ENCODE measurements at regions not wholly inside any gene's neighbourhood (a gene's known extent, or its start where the extent isn't known, plus 50 kb on each side); places are given as distances from the start of the nearest gene placed in this dataset.
A peak's percentile ranks its signal among the peaks of the same experiment; 100 is the strongest.
"Not testable (repeated sequence)": the region's sequence is repeated elsewhere in the genome, so short reads cannot be mapped to it uniquely, and the experiment has no call there.

DNA sequence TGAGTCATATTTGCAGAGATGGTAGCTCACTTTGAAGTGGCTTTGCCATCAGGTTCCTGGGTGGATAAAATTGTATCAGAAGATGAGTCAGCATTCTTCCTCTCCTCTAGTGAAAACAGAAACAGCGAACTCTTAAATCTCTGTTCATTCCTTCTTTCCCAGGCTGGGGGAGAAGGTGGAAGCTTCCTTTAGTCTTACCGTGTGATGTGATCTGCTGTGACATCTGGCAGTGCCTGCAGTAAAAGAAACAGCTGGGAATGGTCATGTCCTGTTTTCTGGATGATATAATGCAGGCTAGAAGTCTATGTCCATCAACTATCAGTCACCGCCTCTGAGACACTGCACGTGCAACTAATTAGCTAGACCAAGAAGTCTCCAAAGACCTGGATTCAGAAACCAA is 171.6 kb downstream of the VAPA start:
- no peak for DNase-seq (ENCODE audit: low read depth, low spot score)

DNA sequence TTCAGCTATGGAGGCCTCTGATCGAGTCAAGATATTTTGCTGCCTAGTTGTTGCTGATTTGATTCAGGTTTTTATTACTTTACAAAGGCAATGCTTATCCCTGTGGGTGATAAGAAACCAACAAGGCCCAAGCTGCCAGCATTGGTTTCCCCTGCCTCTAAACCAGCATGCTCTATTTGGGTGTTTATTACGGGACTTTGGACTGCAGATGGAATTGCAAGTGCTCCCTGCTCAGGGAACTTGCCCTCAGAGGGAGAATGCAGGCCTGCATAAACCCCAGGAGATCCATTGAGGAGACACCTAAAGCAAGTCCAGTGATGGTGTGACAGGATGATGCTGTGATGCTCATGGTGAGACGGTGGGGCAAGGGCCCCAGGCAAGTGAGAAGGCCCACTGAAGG is 172.1 kb downstream of the VAPA start:
- DNase-seq (ENCODE audit: low read depth, low spot score), result no peak

DNA sequence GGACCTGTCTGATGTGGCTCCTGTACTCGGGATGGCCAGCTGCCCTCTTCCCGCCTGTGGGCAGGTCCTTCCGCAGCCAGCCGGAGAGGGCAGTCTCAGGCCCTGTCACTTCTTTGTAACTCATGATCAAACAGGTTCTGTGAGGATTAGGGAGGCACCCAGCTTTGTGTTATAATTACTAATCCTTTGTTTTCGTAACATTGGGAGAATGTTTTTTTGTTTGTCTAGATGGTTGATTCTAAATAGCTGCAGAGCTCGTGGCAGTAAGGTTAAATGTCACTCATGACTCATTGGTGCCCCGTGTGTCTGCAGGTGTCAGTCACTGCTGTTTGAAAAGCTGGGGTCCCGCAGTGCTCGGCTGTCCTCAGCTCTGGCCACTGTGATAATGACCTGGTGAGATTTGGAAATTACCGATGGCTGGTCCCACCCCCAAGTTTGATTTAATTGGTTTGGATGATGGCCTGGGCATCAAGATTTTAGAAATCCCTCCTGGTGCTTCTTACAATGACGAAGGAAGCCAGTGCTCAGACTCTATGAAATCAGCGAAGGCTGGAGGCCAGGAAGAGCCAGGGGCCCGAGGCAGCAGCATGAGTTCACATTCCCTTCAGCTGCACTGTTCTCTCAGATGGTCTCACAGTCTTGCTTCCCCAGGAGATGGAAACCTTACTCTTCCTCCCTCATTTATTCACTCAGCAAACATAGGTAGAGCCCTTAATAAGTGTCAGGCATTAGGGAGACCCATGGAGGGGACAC is 172.8 kb downstream of the VAPA start:
- no peak for DNase-seq (ENCODE audit: low read depth, low spot score)

DNA sequence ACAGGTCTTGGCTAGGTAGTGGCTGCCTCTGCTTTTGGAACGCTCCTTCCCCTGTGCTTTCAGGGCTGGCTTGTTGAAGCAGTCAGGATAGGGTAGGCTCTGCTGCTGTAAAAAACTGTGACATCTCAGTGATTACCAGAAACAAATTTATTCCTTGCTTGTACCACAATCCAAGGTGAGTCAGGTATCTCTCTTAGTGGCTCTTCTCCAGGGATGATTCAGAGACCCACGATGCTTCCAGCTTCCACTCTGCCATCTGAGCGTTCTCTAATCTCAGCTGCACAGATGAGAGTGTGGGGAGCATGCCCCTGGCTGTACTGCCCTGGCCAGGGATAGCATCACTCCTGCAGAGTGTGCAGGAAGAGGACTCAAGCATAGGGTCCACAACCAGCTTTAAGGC is 174.9 kb downstream of the VAPA start:
- no peak for DNase-seq (ENCODE audit: low read depth, low spot score)

DNA sequence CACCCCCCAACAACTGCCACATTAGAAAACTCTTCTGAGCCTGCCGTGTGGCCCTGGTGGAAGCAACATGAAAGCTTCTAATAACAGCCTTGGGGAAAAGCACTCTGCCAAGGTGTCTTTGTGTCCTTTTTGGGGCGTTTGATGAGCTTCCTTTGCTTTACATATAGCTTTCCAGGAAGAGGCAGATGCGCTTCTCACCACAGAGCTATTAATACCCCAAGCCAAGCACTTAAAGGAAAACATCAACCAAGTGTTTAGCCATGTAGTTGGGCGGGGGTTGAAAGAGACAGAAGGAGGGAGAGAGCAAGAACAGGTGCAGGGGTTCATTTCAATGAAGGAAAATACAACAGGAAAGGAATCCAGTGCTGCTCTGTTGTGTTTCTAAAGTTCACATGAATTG is 176.1 kb downstream of the VAPA start:
- no peak for DNase-seq (ENCODE audit: low read depth, low spot score)

DNA sequence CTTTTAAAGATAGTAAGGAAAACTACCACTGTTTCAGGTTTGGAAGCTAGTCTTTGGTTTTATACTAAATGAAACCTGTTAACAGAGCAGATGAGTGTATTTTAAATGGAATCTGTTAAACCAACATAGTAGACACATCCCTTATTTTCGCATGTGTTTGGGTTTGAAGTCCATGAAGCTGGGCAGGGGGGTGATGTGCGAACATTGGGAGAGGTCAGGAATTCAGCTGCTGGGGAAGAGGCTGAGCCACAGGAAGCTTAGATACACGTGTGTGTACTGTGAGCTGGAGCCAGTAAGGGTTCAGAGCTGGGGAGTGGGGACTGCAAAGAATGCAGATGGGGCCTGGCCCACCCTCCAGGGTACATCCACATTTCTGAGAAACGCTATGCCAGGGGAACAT is 176.9 kb downstream of the VAPA start:
- DNase-seq (ENCODE audit: low read depth, low spot score), result no peak

DNA sequence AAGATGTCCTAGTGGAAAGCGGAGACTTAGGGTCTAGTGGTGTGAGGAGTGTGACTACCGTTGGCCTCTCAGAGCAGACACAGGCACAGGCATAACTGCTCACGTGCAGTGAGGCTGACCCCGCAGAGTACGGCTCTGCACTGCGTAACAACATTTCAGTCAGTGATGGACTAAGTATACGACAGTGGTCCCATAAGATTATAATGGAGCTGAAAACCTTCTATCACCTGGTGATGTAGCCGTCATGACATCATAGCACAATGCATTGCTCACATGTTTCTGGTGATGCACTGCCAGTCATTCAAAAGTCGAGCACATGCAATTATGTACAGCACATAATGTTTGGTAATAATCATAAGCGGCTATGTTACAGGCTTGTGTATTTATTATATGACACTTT is 179.6 kb downstream of the VAPA start:
- no peak for DNase-seq (ENCODE audit: low read depth, low spot score)

DNA sequence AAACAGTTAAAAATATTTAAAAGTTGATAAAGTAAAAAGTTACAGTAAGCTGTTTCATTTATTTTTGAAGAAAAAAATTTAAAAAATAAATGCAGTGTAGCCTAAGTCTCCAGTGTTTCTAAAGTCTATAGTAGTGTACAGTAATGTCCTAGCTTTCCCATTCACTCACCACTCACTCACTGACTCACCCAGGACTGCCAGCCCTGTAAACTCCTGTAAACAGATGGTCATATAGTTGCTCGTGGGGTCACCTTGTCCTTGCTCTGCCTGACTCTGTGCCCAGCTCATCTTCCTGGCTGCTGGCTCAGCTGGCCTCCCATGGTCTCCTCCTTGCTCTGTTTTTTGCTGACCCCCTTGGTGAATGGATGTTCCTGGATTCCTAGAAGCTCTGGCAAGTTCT is 180.3 kb downstream of the VAPA start:
- DNase-seq (ENCODE audit: low read depth, low spot score), result no peak

DNA sequence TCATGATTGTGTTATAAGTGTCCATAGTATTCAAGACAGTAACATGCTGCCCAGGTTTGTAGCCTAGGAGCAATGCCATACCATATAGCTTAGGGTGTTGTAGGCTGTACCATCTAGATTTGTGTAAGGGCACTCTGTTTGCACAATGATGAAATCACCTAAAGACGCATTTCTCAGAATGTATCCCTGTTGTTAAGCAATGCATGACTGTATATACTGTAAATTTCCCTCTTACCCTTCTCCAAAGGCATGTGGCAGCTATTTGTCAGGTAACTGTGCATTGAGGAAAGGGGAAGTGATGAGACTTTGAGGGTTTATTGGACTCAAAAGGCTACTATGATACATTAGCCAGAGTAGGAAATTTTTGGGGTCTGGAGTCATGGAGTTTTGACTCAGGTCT is 180.8 kb downstream of the VAPA start:
- no peak for DNase-seq (ENCODE audit: low read depth, low spot score)

DNA sequence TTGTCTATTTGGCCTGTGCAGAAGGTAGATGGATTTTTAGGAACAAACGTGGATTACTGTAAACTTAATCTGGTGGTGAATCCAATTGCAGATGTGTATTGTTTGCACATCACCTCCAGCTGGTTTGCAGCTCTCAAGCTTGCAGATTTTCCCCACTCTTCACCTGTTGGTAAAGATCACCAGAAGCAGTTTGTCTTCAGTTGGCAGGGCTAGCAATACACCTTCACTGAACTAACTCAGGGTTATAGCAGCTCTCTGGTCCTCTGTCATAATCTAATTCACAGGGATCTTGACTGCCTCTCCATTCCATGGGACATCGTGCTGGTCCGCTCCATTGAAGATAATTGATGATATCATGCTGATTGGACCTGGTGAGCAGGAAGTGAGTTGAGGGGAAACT is 181.5 kb downstream of the VAPA start:
- no peak for DNase-seq (ENCODE audit: low read depth, low spot score)

DNA sequence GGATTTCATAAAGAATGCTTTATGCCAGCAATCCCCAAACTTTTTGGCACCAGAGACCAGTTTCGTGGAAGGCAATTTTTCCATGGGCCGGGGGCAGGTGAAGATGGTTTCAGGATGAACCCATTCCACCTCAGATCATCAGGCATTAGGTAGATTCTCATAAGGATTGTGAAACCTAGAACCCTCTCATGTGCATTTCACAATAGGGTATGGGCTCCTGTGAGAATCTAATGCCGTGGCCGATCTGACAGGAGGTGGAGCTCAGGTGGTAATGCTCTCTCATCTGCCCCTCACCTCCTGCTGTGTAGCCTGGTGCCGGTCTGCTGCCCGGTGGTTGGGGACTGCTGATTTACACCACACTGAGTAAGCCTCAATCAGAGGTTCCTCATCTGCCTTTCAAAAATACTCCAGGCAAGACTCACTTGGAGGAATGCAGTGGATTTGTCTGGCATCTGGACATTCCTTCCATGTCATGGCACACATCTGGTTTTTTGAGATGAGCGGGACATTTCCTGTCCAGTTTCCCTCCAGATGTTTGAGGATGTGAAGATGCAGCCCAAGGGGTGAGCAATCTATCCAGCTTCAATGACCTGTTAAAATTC is 185.8 kb downstream of the VAPA start:
- no peak for DNase-seq (ENCODE audit: low read depth, low spot score)

DNA sequence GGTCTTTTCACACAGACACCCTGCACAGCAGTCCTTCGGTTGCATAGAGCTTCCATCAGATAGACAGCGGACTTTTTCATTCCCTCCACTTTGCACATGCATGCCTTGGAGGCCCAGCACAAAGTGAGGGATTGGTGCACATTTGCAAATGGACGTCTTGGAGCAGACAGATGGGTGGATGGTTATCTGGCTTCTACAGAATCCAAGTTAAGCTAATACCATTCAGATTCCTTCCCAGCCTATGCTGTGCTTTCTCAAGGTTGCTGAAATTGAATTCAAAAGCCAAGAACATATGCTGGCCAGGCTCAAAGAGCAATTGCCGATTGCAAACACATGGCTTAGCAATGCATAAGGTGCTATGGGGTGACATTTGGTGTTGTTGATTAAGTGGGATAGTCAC is 186.4 kb downstream of the VAPA start:
- DNase-seq (ENCODE audit: low read depth, low spot score), result no peak

DNA sequence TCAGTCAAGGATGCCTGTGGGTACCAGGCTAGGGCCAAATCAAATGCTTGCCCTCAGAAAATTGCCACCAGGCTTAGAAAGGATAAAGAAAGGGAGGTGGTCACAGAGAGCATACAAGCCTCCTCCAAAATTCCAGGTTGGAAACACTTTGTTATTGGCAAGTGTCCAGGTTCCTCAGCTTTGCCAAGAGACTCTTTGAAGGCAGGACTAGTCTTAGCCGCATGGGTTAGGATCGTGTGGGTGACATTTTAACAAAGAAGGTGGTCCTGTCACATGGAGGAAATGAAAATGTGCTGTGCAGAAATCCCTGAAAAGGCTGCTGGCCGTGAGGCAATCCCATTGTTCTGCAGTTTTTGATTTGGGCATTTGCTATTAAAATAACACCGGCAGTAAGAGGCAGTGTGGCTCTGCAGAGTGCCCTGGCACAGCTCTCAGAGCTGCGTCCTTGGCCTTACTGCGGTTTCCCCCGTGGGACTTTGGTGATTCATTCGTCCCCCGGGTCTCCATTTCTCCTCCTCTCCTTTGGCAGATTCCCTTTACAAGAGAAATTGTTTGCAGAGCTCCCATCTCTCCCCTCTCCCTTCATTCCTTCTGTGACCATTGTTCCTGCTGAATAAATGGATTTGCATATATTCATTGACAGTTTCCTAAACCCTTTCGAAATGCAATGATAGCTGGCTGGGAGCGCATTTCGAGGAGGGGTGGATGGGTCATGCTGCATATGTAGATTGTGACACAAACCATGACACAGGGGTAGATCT is 187.3 kb downstream of the VAPA start:
- no peak for DNase-seq (ENCODE audit: low read depth, low spot score)

DNA sequence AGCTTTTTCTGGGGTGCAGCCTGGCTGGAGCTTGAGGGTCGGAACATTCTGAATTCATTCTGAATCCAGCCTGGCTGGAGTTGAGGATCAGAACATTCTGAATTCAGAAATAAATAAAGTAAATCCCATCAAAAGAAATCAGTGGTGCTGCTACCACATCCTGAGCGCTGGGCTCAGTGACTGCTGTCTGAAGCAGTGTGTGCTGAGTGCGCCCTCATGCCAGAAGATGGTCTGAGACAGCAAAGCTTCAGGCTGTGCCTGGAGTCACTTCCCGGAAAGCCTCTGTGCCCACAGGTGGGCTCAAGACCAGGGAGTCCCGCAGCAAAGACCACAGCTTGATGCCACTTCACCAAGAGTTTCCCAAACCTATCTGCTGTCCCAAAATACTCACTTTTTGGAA is 187.9 kb downstream of the VAPA start:
- no peak for DNase-seq (ENCODE audit: low read depth, low spot score)

DNA sequence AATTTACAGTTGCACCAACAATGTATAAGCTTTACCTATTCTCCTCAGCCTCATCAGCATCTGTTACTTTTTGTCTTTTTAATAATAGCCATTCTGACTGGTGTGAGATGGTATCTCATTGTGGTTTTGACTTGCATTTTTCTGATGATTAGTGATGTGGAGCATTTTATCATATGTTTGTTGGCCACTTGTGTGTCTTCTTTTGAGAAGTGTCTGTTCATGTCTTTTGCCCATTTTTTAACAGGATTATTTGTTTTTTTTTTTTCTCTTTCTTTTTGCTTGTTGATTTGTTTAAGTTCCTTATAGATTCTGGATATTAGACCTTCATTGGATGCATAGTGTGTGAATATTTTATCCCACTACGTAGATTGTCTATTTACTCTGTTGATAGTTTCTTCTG is 191.3 kb downstream of the VAPA start:
- DNase-seq (ENCODE audit: low read depth, low spot score), result not testable (repeated sequence)

DNA sequence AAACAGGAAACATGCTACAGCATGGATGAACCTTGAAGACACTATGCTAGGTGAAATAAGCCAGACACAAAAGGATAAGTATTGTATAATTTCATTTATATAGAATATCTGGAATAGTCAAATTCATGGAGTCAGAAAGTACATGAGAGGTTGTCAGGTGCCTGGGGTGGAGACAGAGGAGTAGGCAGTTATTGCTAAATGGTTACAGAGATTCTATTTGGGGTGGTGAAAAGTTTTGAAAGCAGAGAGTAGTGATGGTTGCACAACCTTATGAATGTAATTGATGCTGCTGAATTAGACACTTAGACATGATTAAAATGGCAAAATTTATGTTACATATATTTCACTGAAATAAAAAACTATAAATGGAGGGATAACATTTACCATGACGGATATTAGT is 197.4 kb downstream of the VAPA start:
- DNase-seq (ENCODE audit: low read depth, low spot score), result no peak

DNA sequence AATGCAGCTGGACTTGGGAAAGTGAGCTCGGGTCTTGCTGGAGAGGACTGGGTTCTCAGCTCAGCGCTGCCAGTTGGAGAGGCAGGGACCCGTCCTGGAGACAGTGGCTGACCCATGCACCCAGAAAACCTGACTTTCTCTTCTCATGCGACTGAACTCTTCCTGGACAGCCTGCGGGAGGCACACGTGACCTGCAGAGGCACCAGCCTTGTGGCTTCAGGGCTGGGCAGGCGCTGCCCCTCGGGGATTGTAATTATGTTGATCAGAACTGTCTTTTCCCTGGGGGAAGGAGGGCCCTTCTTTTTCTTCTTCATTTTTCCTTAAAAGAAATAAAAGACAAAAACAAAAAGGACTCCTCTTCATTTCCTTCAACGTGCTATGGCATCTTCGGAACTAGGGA is 198.1 kb downstream of the VAPA start:
- no peak for DNase-seq (ENCODE audit: low read depth, low spot score)

DNA sequence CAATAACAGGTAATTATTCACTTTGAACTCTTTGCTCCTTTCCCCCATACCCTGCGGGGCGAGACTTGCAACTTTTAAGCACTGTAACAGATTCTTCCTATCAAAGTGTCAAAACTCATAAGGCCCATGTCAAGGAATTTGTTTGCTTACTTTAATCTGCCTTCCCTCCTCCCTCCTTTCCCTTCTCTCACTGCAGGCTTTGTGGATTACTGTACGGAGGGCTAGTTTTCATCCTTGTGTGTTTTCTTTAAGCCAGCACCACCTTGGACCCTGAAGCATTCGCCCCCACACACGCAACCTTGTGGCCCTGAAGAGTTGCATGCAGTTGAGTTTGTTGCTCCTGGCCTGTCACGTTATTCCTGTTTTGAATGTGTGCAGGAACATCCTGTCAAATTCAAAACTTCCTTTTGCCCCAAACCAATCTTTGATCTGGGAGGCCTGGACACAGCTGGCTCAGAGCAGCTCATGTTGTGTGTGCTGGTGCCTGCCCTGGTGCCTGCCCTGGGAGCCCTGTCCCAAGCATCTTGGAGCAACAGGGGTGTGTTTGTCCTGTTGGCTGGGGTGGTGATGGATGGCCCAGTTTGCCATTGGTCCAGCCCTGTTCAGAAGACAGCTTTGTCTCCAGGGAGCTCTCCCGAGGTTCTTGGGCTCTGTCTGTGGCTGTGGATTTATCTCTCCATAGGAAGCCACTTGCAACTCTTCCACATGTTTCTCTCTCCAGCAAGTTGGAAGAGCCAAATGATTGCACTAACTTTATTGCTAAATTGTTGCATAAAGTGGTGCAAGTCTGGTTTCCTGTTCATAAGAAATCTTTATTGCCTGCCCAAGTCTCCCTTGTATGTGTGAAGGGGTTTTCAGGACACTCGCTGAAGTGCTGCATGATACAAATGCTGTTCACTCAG is 199.6 kb downstream of the VAPA start:
- no peak for DNase-seq (ENCODE audit: low read depth, low spot score)

DNA sequence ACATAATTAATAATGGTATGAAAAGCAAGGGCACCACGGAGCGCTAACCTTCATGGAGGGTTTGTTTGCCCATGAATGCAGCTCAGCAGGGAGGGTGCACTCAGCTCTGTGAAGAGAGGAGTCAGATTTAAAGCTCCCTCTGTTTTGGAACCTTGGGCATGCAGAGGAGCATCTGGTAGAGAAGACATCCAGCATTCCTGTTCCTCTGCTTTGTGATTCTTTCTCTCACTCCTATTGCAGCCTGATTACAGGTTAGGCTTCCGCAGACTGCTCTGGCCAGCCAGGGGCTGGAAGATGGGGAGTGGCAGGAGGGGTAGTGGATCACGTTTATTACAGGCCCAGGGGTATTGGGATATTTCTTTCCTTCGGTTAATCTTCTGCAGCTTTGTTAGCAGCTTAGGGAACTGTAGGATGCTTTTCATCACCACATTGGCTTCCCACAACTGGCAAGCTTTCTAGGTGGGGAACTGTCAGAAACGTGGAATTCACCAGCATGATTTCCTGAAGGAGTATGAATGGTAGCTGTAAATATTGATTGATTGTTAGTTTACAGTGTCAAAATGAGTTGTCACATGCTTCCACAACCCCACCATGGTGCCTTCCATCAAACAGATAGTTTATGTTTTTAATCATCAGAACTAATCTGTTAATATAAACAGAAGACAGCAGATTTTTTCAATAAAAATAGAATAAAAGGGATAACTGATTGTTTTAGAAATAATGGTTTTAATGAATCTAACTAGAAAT is 201.1 kb downstream of the VAPA start:
- DNase-seq (ENCODE audit: low read depth, low spot score), result peak; percentile 55

DNA sequence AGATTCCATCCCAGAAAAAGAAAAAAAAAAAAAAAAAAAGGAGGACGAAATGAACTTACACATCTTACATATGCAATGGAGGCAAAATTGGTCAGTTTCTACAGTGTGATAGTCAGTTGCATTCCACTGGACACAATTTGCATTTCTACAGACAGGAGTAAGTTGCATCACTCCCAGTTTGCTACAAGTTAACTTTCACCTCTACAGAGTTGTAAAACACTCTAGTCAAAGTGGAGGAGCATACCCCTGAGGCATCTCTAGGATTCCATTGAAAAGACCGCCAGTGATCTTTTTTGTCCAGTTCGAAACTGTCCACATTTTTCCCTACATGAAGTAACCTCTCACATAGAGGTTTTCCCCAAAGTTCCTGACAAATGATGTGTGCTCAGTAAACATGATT is 202.8 kb downstream of the VAPA start:
- peak; percentile 42 for DNase-seq (ENCODE audit: low read depth, low spot score)

DNA sequence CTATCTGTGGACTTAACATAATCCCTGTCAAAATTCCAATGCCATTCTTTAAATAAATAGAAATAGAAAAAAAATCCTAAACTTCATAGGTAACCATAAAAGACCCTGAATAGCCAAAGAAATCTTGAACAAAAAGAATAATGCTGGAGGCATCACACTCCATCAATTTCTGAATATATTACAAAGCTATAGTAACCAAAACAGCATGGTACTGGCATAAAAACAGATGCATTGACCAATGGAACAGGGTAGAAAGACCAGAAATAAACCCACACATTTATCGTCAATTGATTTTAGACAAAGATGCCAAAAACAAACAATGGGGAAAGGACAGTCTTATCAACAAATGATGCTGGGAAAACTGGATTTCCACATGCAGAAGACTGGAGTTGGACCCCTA is 205.7 kb downstream of the VAPA start:
- no peak for DNase-seq (ENCODE audit: low read depth, low spot score)

Measured in ELF-1 (cell line).